HepG2 (cell line): ENCODE measurements at regions not wholly inside any gene's neighbourhood (a gene's known extent, or its start where the extent isn't known, plus 50 kb on each side); places are given as distances from the start of the nearest gene placed in this dataset.

Source experiments
- ATAC-seq: fragments of 200-7000 bp; cut with Tn5 transposase; 3 replicates; pipeline ENCODE4 v1.9.1; 2020; ENCODE audit warnings: mild to moderate bottlenecking, moderate library complexity
- BruUV-seq: library from RNA; stranded (reverse); fragments of 400-500 nt; replicated peaks from 2 replicates; lab custom pipeline; 2021; lab: Mats Ljungman, UMichigan
- CTCF ChIA-PET: fragments of 300-600 bp; formaldehyde crosslinking; extraction: SDS; loops from one replicate; lab custom pipeline; 2021; ENCODE audit warnings: low total read pairs, inconsistent platforms, low intra/inter-chr PET ratio; lab: Yijun Ruan, JAX
- POLR2A ChIA-PET: fragments of 350-600 bp; sonication (Branson Sonifier 250); formaldehyde crosslinking; loops from one replicate; lab custom pipeline; 2020; ENCODE audit warnings: antibody characterized with exemption, inconsistent platforms; lab: Yijun Ruan, JAX
- DNase-seq: peaks from one replicate; pipeline ENCODE4 v3.0.0-alpha.2; 2015; ENCODE audit warnings: low spot score
- FAIRE-seq: peaks from 3 replicates; lab custom pipeline; 2011; peaks lifted over from hg19 to GRCh38; lab: Jason Lieb, UNC
- H2AFZ ChIP-seq: one replicate; pipeline ENCODE4 v1.6.1; 2011; ENCODE audit warnings: low read length, inconsistent platforms
- H3K27ac ChIP-seq: fragments of 300-600 bp; 3 replicates; pipeline ENCODE4 v1.8.0; 2011; ENCODE audit warnings: mixed run types, mild to moderate bottlenecking, mixed read lengths, low read length, inconsistent platforms; ENCODE audit not compliant: insufficient read depth; ENCODE audit errors: extremely low read length
- H3K27me3 ChIP-seq, 2 experiments: fragments of 200-600 bp in 1 of 2; 2 replicates in 1 of 2; 3 replicates in 1 of 2; pipeline versions ENCODE4 v1.6.0 to v1.8.0; 2011; ENCODE audit warnings: low read length in 2 of 2, mild to moderate bottlenecking in 2 of 2, moderate library complexity in 2 of 2, inconsistent platforms in 1 of 2; ENCODE audit not compliant: insufficient read depth in 2 of 2, control insufficient read depth in 1 of 2
- H3K36me3 ChIP-seq, 2 experiments: fragments of 200-600 bp in 1 of 2; replicated peaks in 1 of 2; 2 replicates in 1 of 2; 3 replicates in 1 of 2; pipeline versions ENCODE4 v1.5.1 to v1.8.0; 2011; ENCODE audit warnings: low read length in 2 of 2, inconsistent platforms in 1 of 2; ENCODE audit not compliant: insufficient read depth in 2 of 2, control insufficient read depth in 1 of 2
- H3K4me1 ChIP-seq: 2 replicates; pipeline ENCODE4 v1.5.1; 2012; ENCODE audit warnings: low read length, inconsistent platforms; ENCODE audit not compliant: insufficient read depth
- H3K4me2 ChIP-seq: 2 replicates; pipeline ENCODE4 v1.6.0; 2011; ENCODE audit warnings: low read depth, low read length, inconsistent platforms
- H3K4me3 ChIP-seq, 3 experiments: fragments of 200-600 bp in 1 of 3; sonication (generic), shearing (Covaris generic) in 1 of 3; replicated peaks in 1 of 3; 2 replicates each; pipeline ENCODE4 v1.5.1; 2011 to 2016; ENCODE audit warnings: low read length in 3 of 3, inconsistent platforms in 2 of 3, low read depth in 2 of 3, mild to moderate bottlenecking in 2 of 3, control low read depth in 1 of 3, mixed read lengths in 1 of 3; ENCODE audit not compliant: insufficient read depth in 1 of 3
- H3K79me2 ChIP-seq: one replicate; pipeline ENCODE4 v1.6.1; 2011; ENCODE audit warnings: low read length, inconsistent platforms; ENCODE audit not compliant: insufficient read depth
- H3K9ac ChIP-seq: 2 replicates; pipeline ENCODE4 v1.6.0; 2011; ENCODE audit warnings: mild to moderate bottlenecking, low read depth, low read length, inconsistent platforms; ENCODE audit not compliant: insufficient read depth
- H3K9me3 ChIP-seq: 2 replicates; pipeline ENCODE4 v1.5.1; 2012; ENCODE audit warnings: mild to moderate bottlenecking, low read length
- H4K20me1 ChIP-seq: 2 replicates; pipeline ENCODE4 v1.6.0; 2011; ENCODE audit warnings: inconsistent platforms, mild to moderate bottlenecking, low read length, moderate library complexity; ENCODE audit not compliant: insufficient read depth
- IRX3 ChIP-seq: sonication (generic); formaldehyde crosslinking; IDR thresholded peaks from 2 replicates; pipeline ENCODE4 v1.8.1; 2023; ENCODE audit warnings: mild to moderate bottlenecking, low read depth, missing genetic modification reagents, borderline replicate concordance
- KAT2B ChIP-seq: fragments of 150-350 bp; IDR thresholded peaks from 2 replicates; pipeline ENCODE4 v1.6.1; 2014; ENCODE audit warnings: low read depth, low read length, borderline replicate concordance
- MNT ChIP-seq: fragments of 450-650 bp; IDR thresholded peaks from 2 replicates; pipeline ENCODE4 v1.6.1; 2016
- NFATC3 ChIP-seq: sonication (generic); formaldehyde crosslinking; IDR thresholded peaks from 2 replicates; pipeline ENCODE4 v1.5.1; 2020; ENCODE audit warnings: mild to moderate bottlenecking, missing genetic modification reagents
- PAWR ChIP-seq: sonication (generic); formaldehyde crosslinking; IDR thresholded peaks from 2 replicates; pipeline ENCODE4 v1.4.0; 2020; ENCODE audit warnings: missing genetic modification reagents, mild to moderate bottlenecking, borderline replicate concordance
- PHF20 ChIP-seq: sonication (generic); formaldehyde crosslinking; IDR thresholded peaks from 2 replicates; pipeline ENCODE4 v1.5.0; 2020; ENCODE audit warnings: mild to moderate bottlenecking, missing genetic modification reagents
- RCOR2 ChIP-seq: IDR thresholded peaks from 2 replicates; pipeline ENCODE4 v1.6.1; 2016; ENCODE audit warnings: missing biosample characterization, missing genetic modification reagents
- THAP11 ChIP-seq: IDR thresholded peaks from 2 replicates; pipeline ENCODE4 v1.6.1; 2016; ENCODE audit warnings: missing biosample characterization, missing genetic modification reagents
- THAP7 ChIP-seq: sonication (generic); formaldehyde crosslinking; IDR thresholded peaks from 2 replicates; pipeline ENCODE4 v1.8.1; 2023; ENCODE audit warnings: mild to moderate bottlenecking, missing genetic modification reagents
- TIGD3 ChIP-seq: sonication (generic); formaldehyde crosslinking; IDR thresholded peaks from 2 replicates; pipeline ENCODE4 v1.5.1; 2020; ENCODE audit warnings: mild to moderate bottlenecking, missing genetic modification reagents, borderline replicate concordance
- U2AF1 ChIP-seq: fragments of 200-400 bp; formaldehyde crosslinking; optimal IDR thresholded peaks from 2 replicates; pipeline ENCODE3; 2017; ENCODE audit warnings: mild to moderate bottlenecking, low read depth, low read length
- ZEB1 ChIP-seq: IDR thresholded peaks from 2 replicates; pipeline ENCODE4 v1.6.1; 2012; ENCODE audit warnings: mild to moderate bottlenecking, low read depth, inconsistent platforms; ENCODE audit not compliant: insufficient replicate concordance
- ZGPAT ChIP-seq: IDR thresholded peaks from 2 replicates; pipeline ENCODE4 v1.6.1; 2016; ENCODE audit warnings: mild to moderate bottlenecking
- ZNF234 ChIP-seq: sonication (generic); formaldehyde crosslinking; conservative IDR thresholded peaks from 2 replicates; pipeline ENCODE4 v1.5.1; 2020; ENCODE audit warnings: mild to moderate bottlenecking, missing genetic modification reagents
- ZNF879 ChIP-seq: sonication (generic); formaldehyde crosslinking; IDR thresholded peaks from 2 replicates; pipeline ENCODE4 v1.8.1; 2023; ENCODE audit warnings: missing genetic modification reagents
- WGBS: methylation state at CpG from one replicate; pipeline ENCODE4 v1.1.6; 2017; ENCODE audit warnings: low lambda C conversion rate; 5-methylcytosine and 5-hydroxymethylcytosine counted together
- in situ Hi-C: cut with HindIII; loops from 2 replicates; pipeline ENCODE4 v1.10.0; 2017; ENCODE audit warnings: low pct_unique_long_range_greater_than_20kb; ENCODE audit not compliant: extremely low pct_ligation_motif_present
- intact Hi-C: fragments of 100-400 bp; cut with micrococcal nuclease; formaldehyde crosslinking; loops from one replicate; pipeline ENCODE4 v1.10.0; 2022; ENCODE audit not compliant: unreplicated experiment
- TF ChIP-seq, protein P1 (sequence below): sonication (generic); formaldehyde crosslinking; IDR thresholded peaks from 2 replicates; pipeline ENCODE4 v1.4.0; 2020; ENCODE audit warnings: missing genetic modification reagents

- TF ChIP-seq MNT (no peak), U2AF1 (no peak), ZGPAT (CRISPR knock-in tag) (no peak), IRX3 (CRISPR knock-in tag) (no peak)
These were observed 277.2 kb downstream of the TEX29 start (continued) for GRCh38 chr13:111597618-111598017.

GRCh38 chr13:111598747-111599146, 278.3 kb downstream of the TEX29 start:
- POLR2A ChIA-PET, result no interaction called here
- H2AFZ ChIP-seq, result no peak overlapping the region
- in situ Hi-C loops, result no loop called here
- H4K20me1 ChIP-seq, result no peaks in the 10 kb centered on the region
- no peak for DNase-seq
- no peaks in the 10 kb centered on the region for H3K79me2 ChIP-seq
- H3K4me3 ChIP-seq, result no peak overlapping the region
- peaks cover 0 to 18% of the 10 kb centered on the region in 2 experiments; a peak in 2 of 5 replicates for H3K27me3 ChIP-seq
- intact Hi-C loops, result no loop called here
- no TSS peak for BruUV-seq
- no peaks in the 10 kb centered on the region for H3K36me3 ChIP-seq
- no peak overlapping the region for H3K27ac ChIP-seq
- 13% methylated on average over 7 of the region's 7 CpGs for WGBS
- ATAC-seq, result no peak
- no peak for FAIRE-seq
- H3K9me3 ChIP-seq, result no peaks in the 10 kb centered on the region
- no peak overlapping the region for H3K9ac ChIP-seq
- H3K4me1 ChIP-seq, result no peaks in the 10 kb centered on the region
- H3K4me2 ChIP-seq, result no peak overlapping the region
- CTCF ChIA-PET, result no interaction called here
- TF ChIP-seq ZNF234 (CRISPR knock-in tag) (no peak), TIGD3 (CRISPR knock-in tag) (no peak), NFATC3 (no peak), PAWR (CRISPR knock-in tag) (no peak), ZEB1 (no peak), THAP7 (CRISPR knock-in tag) (no peak), ZNF879 (no peak), RCOR2 (CRISPR knock-in tag) (no peak), KAT2B (no peak), PHF20 (CRISPR knock-in tag) (no peak), THAP11 (CRISPR knock-in tag) (no peak)
- TF ChIP-seq, protein P1, sequence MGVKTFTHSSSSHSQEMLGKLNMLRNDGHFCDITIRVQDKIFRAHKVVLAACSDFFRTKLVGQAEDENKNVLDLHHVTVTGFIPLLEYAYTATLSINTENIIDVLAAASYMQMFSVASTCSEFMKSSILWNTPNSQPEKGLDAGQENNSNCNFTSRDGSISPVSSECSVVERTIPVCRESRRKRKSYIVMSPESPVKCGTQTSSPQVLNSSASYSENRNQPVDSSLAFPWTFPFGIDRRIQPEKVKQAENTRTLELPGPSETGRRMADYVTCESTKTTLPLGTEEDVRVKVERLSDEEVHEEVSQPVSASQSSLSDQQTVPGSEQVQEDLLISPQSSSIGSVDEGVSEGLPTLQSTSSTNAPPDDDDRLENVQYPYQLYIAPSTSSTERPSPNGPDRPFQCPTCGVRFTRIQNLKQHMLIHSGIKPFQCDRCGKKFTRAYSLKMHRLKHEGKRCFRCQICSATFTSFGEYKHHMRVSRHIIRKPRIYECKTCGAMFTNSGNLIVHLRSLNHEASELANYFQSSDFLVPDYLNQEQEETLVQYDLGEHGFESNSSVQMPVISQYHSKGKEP (CRISPR knock-in tag), result no peak
